GM19240 (cell line): ENCODE measurements at regions not wholly inside any gene's neighbourhood (a gene's known extent, or its start where the extent isn't known, plus 50 kb on each side); places are given as distances from the start of the nearest gene placed in this dataset.
"Not testable (repeated sequence)": the region's sequence is repeated elsewhere in the genome, so short reads cannot be mapped to it uniquely, and the experiment has no call there.

Experiments
- DNase-seq: peaks from one replicate; pipeline ENCODE4 v3.0.0; 2011; ENCODE audit warnings: low spot score; ENCODE audit not compliant: insufficient read length

GRCh38 chr9:41771693-41772092, 357.5 kb downstream of the CNTNAP3B start:
- not testable (repeated sequence) for DNase-seq

- DNase-seq: not testable (repeated sequence)
These were observed 374.4 kb downstream of the CNTNAP3B start for GRCh38 chr9:41754822-41755221.

GRCh38 chr9:41754403-41754802, 374.8 kb downstream of the CNTNAP3B start:
- DNase-seq: not testable (repeated sequence)

- not testable (repeated sequence) for DNase-seq
These were observed 387.3 kb downstream of the CNTNAP3B start for GRCh38 chr9:41741897-41742296.

- not testable (repeated sequence) for DNase-seq
These were observed 388.1 kb downstream of the CNTNAP3B start for GRCh38 chr9:41741173-41741572.

- not testable (repeated sequence) for DNase-seq
These were observed 390.5 kb downstream of the CNTNAP3B start for GRCh38 chr9:41738681-41739080.

- DNase-seq: not testable (repeated sequence)
These were observed 430.0 kb downstream of the CNTNAP3B start for GRCh38 chr9:41699190-41699589.

GRCh38 chr9:41697080-41697479, 432.1 kb downstream of the CNTNAP3B start:
- DNase-seq: not testable (repeated sequence)

- DNase-seq: not testable (repeated sequence)
These were observed 449.9 kb downstream of the CNTNAP3B start for GRCh38 chr9:41679312-41679711.

- not testable (repeated sequence) for DNase-seq
These were observed 465.7 kb downstream of the CNTNAP3B start for GRCh38 chr9:41663497-41664036.

GRCh38 chr9:41658706-41659105, 469.6 kb upstream of the ZNG1F start:
- not testable (repeated sequence) for DNase-seq

- DNase-seq: not testable (repeated sequence)
These were observed 469.0 kb upstream of the ZNG1F start for GRCh38 chr9:41658116-41658515.

GRCh38 chr9:41657141-41657540, 468.0 kb upstream of the ZNG1F start:
- DNase-seq: not testable (repeated sequence)

- not testable (repeated sequence) for DNase-seq
These were observed 466.0 kb upstream of the ZNG1F start for GRCh38 chr9:41655071-41655554.

GRCh38 chr9:41654349-41654748, 465.2 kb upstream of the ZNG1F start:
- DNase-seq: not testable (repeated sequence)

GRCh38 chr9:41653560-41654340, 464.6 kb upstream of the ZNG1F start:
- DNase-seq: not testable (repeated sequence)

GRCh38 chr9:41652800-41653199, 463.7 kb upstream of the ZNG1F start:
- DNase-seq: not testable (repeated sequence)

GRCh38 chr9:41652100-41652713, 463.1 kb upstream of the ZNG1F start:
- DNase-seq: not testable (repeated sequence)

- not testable (repeated sequence) for DNase-seq
These were observed 461.0 kb upstream of the ZNG1F start for GRCh38 chr9:41650086-41650485.

GRCh38 chr9:41648564-41648963, 459.4 kb upstream of the ZNG1F start:
- not testable (repeated sequence) for DNase-seq

- DNase-seq: not testable (repeated sequence)
These were observed 457.1 kb upstream of the ZNG1F start for GRCh38 chr9:41646246-41646645.
